T-helper 17 cell (primary cell): ENCODE measurements at regions not wholly inside any gene's neighbourhood (a gene's known extent, or its start where the extent isn't known, plus 50 kb on each side); places are given as distances from the start of the nearest gene placed in this dataset.

Experiments used
- ATAC-seq: fragments of 150-1000 bp; cut with Tn5 transposase; 2 replicates; pipeline ENCODE4 v1.10.0; 2021; ENCODE audit warnings: mild to moderate bottlenecking, moderate library complexity
- DNase-seq, 3 donors: peaks; one replicate each; pipeline versions ENCODE4 v3.0.0 to v3.0.0-alpha.2; 2020 to 2021
- H3K9me3 ChIP-seq: one replicate; pipeline ENCODE4 v1.7.0; 2013; ENCODE audit warnings: low read length, mild to moderate bottlenecking; ENCODE audit not compliant: control insufficient read depth, poor library complexity, severe bottlenecking
- H3K27ac Mint-ChIP-seq: one replicate; pipeline ENCODE4 v1.8.0; 2022; ENCODE audit warnings: mild to moderate bottlenecking, moderate library complexity, mixed read lengths
- H3K27me3 Mint-ChIP-seq: one replicate; pipeline ENCODE4 v1.8.0; 2022; ENCODE audit warnings: mixed read lengths
- H3K36me3 Mint-ChIP-seq: one replicate; pipeline ENCODE4 v1.8.0; 2022; ENCODE audit warnings: low read depth, mixed read lengths
- H3K4me1 Mint-ChIP-seq: one replicate; pipeline ENCODE4 v1.8.0; 2022; ENCODE audit warnings: mild to moderate bottlenecking, mixed read lengths
- H3K4me3 Mint-ChIP-seq: one replicate; pipeline ENCODE4 v1.8.0; 2022; ENCODE audit warnings: mild to moderate bottlenecking, moderate library complexity, mixed read lengths

DNA sequence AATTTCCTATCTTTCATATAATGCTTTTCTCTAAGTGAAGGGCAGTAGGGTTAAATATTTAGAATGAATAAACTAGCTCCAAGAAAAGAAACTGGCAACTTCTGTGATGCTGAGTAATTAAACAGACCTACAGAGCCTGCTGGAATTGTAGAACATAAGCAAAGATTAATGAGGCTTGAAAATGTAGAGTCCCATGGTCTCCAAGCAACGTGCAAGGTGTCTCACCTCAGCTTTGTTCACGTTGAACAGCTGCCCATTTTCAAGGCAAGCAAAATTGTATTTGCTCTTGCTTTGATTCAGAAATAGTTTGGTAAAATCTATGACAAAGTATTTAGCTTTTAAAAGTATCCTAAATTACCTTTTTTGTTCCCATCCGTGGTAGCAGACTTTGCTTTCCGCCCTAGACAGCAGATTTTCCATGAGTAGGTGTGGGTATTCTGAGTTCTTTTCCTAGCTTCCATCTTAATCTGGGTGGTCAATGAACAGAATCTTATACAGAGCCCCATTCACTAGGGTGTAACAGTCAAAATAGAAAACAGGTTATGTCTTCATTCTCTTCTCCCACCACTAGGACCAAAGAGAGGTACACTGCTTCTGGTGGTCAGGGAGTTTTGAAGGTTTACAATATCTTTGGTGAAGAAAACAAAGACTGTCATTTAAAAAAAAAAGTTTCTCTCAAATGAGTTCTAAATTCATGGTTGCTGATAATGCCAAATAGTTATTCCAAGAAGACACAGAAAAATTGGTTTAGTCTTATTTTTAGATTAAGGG is 52.1 kb upstream of the TYRP1 start:
- H3K4me1 Mint-ChIP-seq = no peaks in the 10 kb centered on the region
- ATAC-seq (no peak), DNase-seq (no peak)
- H3K27me3 Mint-ChIP-seq = no peaks in the 10 kb centered on the region
- no peaks in the 10 kb centered on the region for H3K36me3 Mint-ChIP-seq
- no peaks in the 10 kb centered on the region for H3K9me3 ChIP-seq
- no peak overlapping the region for H3K4me3 Mint-ChIP-seq
- H3K27ac Mint-ChIP-seq = no peak overlapping the region
